ENCODE measurements at regions not wholly inside any gene's neighbourhood (a gene's known extent, or its start where the extent isn't known, plus 50 kb on each side); places are given as distances from the start of the nearest gene placed in this dataset.

- DNase-seq (ENCODE audit: insufficient read length, low spot score) (no peak), FAIRE-seq (no peak)
Measured at GRCh38 chr21:25029580-25029979, 577.7 kb downstream of the MRPL39 start.

GRCh38 chr21:25025596-25025995, 581.7 kb downstream of the MRPL39 start:
- FAIRE-seq (no peak), DNase-seq (ENCODE audit: insufficient read length, low spot score) (no peak)
- no peak for TF ChIP-seq SPI1 (IDR thresholded peaks at IDR 0.05; ENCODE audit: low read depth, low read length)
- no peak for TF ChIP-seq POLR2AphosphoS5 (IDR thresholded peaks at IDR 0.05; ENCODE audit: low read depth, low read length)
- TF ChIP-seq POLR2A (IDR thresholded peaks at IDR 0.05; ENCODE audit: low read depth, low read length): no peak
- TF ChIP-seq POU2F2 (IDR thresholded peaks at IDR 0.05; ENCODE audit: low read depth, low read length): no peak
- no peak for TF ChIP-seq PAX5 (IDR thresholded peaks at IDR 0.05; ENCODE audit: insufficient read depth, low read length, severe bottlenecking)
- no peak for TF ChIP-seq TAF1 (IDR thresholded peaks at IDR 0.05; ENCODE audit: low read depth, low read length)

More at GRCh38 chr21:25029580-25029979, 577.7 kb downstream of the MRPL39 start:
- no peak for TF ChIP-seq POLR2A (IDR thresholded peaks at IDR 0.05; ENCODE audit: low read depth, low read length)
- 0 out of 2 replicates have a peak, but pooled peaks have one; percentile 3 for TF ChIP-seq SPI1 (IDR thresholded peaks at IDR 0.05; ENCODE audit: low read depth, low read length)

GRCh38 chr21:25024639-25025038, 582.6 kb downstream of the MRPL39 start:
- no peak for TF ChIP-seq SPI1 (IDR thresholded peaks at IDR 0.05; ENCODE audit: low read depth, low read length)
- FAIRE-seq (no peak), DNase-seq (ENCODE audit: insufficient read length, low spot score) (no peak)

GRCh38 chr21:25005388-25005787, 601.9 kb downstream of the MRPL39 start:
- DNase-seq (ENCODE audit: insufficient read length, low spot score) (no peak), FAIRE-seq (no peak)
- TF ChIP-seq SPI1 (IDR thresholded peaks at IDR 0.05; ENCODE audit: low read depth, low read length) (no peak), POU2F2 (IDR thresholded peaks at IDR 0.05; ENCODE audit: low read depth, low read length) (no peak), POLR2A (IDR thresholded peaks at IDR 0.05; ENCODE audit: low read depth, low read length) (no peak), TAF1 (IDR thresholded peaks at IDR 0.05; ENCODE audit: low read depth, low read length) (no peak), POLR2AphosphoS5 (IDR thresholded peaks at IDR 0.05; ENCODE audit: low read depth, low read length) (no peak), PAX5 (IDR thresholded peaks at IDR 0.05; ENCODE audit: insufficient read depth, low read length, severe bottlenecking) (no peak)

- DNase-seq (ENCODE audit: insufficient read length, low spot score) (no peak), FAIRE-seq (no peak)
- TF ChIP-seq POLR2A (IDR thresholded peaks at IDR 0.05; ENCODE audit: low read depth, low read length) (no peak), TAF1 (IDR thresholded peaks at IDR 0.05; ENCODE audit: low read depth, low read length) (no peak), SPI1 (IDR thresholded peaks at IDR 0.05; ENCODE audit: low read depth, low read length) (no peak), POLR2AphosphoS5 (IDR thresholded peaks at IDR 0.05; ENCODE audit: low read depth, low read length) (no peak), POU2F2 (IDR thresholded peaks at IDR 0.05; ENCODE audit: low read depth, low read length) (no peak), PAX5 (IDR thresholded peaks at IDR 0.05; ENCODE audit: insufficient read depth, low read length, severe bottlenecking) (no peak)
Measured at GRCh38 chr21:25002676-25003075, 604.6 kb downstream of the MRPL39 start.

GRCh38 chr21:24995216-24995615, 612.1 kb downstream of the MRPL39 start:
- no peak for FAIRE-seq
- no peak for DNase-seq (ENCODE audit: insufficient read length, low spot score)

GRCh38 chr21:24994717-24995116, 612.6 kb downstream of the MRPL39 start:
- FAIRE-seq (no peak), DNase-seq (ENCODE audit: insufficient read length, low spot score) (no peak)
- no peak for TF ChIP-seq POU2F2 (IDR thresholded peaks at IDR 0.05; ENCODE audit: low read depth, low read length)
- no peak for TF ChIP-seq PAX5 (IDR thresholded peaks at IDR 0.05; ENCODE audit: insufficient read depth, low read length, severe bottlenecking)
- no peak for TF ChIP-seq TAF1 (IDR thresholded peaks at IDR 0.05; ENCODE audit: low read depth, low read length)
- TF ChIP-seq POLR2AphosphoS5 (IDR thresholded peaks at IDR 0.05; ENCODE audit: low read depth, low read length): no peak
- TF ChIP-seq POLR2A (IDR thresholded peaks at IDR 0.05; ENCODE audit: low read depth, low read length): no peak
- no peak for TF ChIP-seq SPI1 (IDR thresholded peaks at IDR 0.05; ENCODE audit: low read depth, low read length)

More at GRCh38 chr21:24995216-24995615, 612.1 kb downstream of the MRPL39 start:
- TF ChIP-seq POU2F2 (IDR thresholded peaks at IDR 0.05; ENCODE audit: low read depth, low read length) (no peak), SPI1 (IDR thresholded peaks at IDR 0.05; ENCODE audit: low read depth, low read length) (no peak), TAF1 (IDR thresholded peaks at IDR 0.05; ENCODE audit: low read depth, low read length) (no peak), POLR2A (IDR thresholded peaks at IDR 0.05; ENCODE audit: low read depth, low read length) (no peak), PAX5 (IDR thresholded peaks at IDR 0.05; ENCODE audit: insufficient read depth, low read length, severe bottlenecking) (no peak), POLR2AphosphoS5 (IDR thresholded peaks at IDR 0.05; ENCODE audit: low read depth, low read length) (no peak)

- DNase-seq (ENCODE audit: insufficient read length, low spot score) (no peak), FAIRE-seq (no peak)
- TF ChIP-seq POLR2AphosphoS5 (IDR thresholded peaks at IDR 0.05; ENCODE audit: low read depth, low read length): no peak
- no peak for TF ChIP-seq TAF1 (IDR thresholded peaks at IDR 0.05; ENCODE audit: low read depth, low read length)
- TF ChIP-seq SPI1 (IDR thresholded peaks at IDR 0.05; ENCODE audit: low read depth, low read length): no peak
- TF ChIP-seq POLR2A (IDR thresholded peaks at IDR 0.05; ENCODE audit: low read depth, low read length): no peak
- no peak for TF ChIP-seq POU2F2 (IDR thresholded peaks at IDR 0.05; ENCODE audit: low read depth, low read length)
- no peak for TF ChIP-seq PAX5 (IDR thresholded peaks at IDR 0.05; ENCODE audit: insufficient read depth, low read length, severe bottlenecking)
Measured at GRCh38 chr21:24989516-24989915, 617.8 kb downstream of the MRPL39 start.

GRCh38 chr21:24988941-24989340, 618.3 kb downstream of the MRPL39 start:
- TF ChIP-seq POLR2AphosphoS5 (IDR thresholded peaks at IDR 0.05; ENCODE audit: low read depth, low read length): no peak
- TF ChIP-seq POU2F2 (IDR thresholded peaks at IDR 0.05; ENCODE audit: low read depth, low read length): no peak
- no peak for TF ChIP-seq PAX5 (IDR thresholded peaks at IDR 0.05; ENCODE audit: insufficient read depth, low read length, severe bottlenecking)
- no peak for TF ChIP-seq POLR2A (IDR thresholded peaks at IDR 0.05; ENCODE audit: low read depth, low read length)
- no peak for TF ChIP-seq SPI1 (IDR thresholded peaks at IDR 0.05; ENCODE audit: low read depth, low read length)
- no peak for TF ChIP-seq TAF1 (IDR thresholded peaks at IDR 0.05; ENCODE audit: low read depth, low read length)
- no peak for FAIRE-seq
- DNase-seq (ENCODE audit: insufficient read length, low spot score): no peak

GRCh38 chr21:24976238-24976637, 631.0 kb downstream of the MRPL39 start:
- DNase-seq (ENCODE audit: insufficient read length, low spot score) (no peak), FAIRE-seq (no peak)

More at GRCh38 chr21:24976238-24976637, 631.0 kb downstream of the MRPL39 start:
- TF ChIP-seq POLR2A (IDR thresholded peaks at IDR 0.05; ENCODE audit: low read depth, low read length) (no peak), PAX5 (IDR thresholded peaks at IDR 0.05; ENCODE audit: insufficient read depth, low read length, severe bottlenecking) (no peak), SPI1 (IDR thresholded peaks at IDR 0.05; ENCODE audit: low read depth, low read length) (no peak), TAF1 (IDR thresholded peaks at IDR 0.05; ENCODE audit: low read depth, low read length) (no peak), POLR2AphosphoS5 (IDR thresholded peaks at IDR 0.05; ENCODE audit: low read depth, low read length) (no peak), POU2F2 (IDR thresholded peaks at IDR 0.05; ENCODE audit: low read depth, low read length) (no peak)
